ENCODE measurements at regions not wholly inside any gene's neighbourhood (a gene's known extent, or its start where the extent isn't known, plus 50 kb on each side); places are given as distances from the start of the nearest gene placed in this dataset.
"Not testable (repeated sequence)": the region's sequence is repeated elsewhere in the genome, so short reads cannot be mapped to it uniquely, and the experiment has no call there.

DNA sequence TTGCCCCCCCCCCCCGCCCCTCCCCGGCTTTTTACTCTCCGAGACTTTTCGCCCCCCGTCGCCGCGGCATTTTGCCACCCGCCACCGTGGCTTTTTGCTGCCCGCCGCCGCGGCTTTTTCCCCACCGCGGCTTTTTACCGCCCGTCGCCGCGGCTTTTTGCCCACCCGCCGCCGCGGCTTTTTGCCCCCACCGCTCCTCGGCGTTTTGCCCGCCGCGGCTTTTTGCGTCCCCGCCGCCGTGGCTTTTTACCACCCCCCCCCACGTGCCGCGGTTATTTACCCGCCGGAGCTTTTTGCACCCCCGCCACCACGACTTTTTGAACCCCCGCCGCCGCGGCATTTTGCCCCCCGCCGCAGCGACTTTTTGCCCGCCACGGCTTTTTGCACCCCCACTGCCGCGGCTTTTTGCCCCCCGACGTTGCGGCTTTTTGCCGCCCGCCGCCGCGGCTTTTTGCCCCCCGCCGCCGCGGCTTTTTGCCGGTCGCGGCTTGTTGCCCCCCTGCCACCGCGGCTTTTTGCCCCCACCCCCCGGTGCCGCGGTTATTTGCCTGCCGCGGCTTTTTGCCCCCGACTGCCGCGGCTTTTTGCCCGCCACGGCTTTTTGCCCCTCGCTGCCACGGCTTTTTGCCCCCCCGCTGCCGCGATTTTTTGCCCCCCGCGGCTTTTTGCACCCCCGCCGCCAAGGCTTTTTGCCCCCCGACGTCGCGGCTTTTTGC, 461.1 kb downstream of the ZNF33B start:
- no peak overlapping the region for H3K27ac Mint-ChIP-seq
- H3K4me1 Mint-ChIP-seq (ENCODE audit: low read depth): peaks cover 6% of the 10 kb centered on the region
- H3K27me3 Mint-ChIP-seq: peaks cover 58% of the 10 kb centered on the region
- peaks cover 12% of the 10 kb centered on the region for H3K9me3 Mint-ChIP-seq
- H3K4me3 Mint-ChIP-seq: no peak overlapping the region
- peaks cover 4% of the 10 kb centered on the region for H3K36me3 Mint-ChIP-seq (ENCODE audit: low read depth)

DNA sequence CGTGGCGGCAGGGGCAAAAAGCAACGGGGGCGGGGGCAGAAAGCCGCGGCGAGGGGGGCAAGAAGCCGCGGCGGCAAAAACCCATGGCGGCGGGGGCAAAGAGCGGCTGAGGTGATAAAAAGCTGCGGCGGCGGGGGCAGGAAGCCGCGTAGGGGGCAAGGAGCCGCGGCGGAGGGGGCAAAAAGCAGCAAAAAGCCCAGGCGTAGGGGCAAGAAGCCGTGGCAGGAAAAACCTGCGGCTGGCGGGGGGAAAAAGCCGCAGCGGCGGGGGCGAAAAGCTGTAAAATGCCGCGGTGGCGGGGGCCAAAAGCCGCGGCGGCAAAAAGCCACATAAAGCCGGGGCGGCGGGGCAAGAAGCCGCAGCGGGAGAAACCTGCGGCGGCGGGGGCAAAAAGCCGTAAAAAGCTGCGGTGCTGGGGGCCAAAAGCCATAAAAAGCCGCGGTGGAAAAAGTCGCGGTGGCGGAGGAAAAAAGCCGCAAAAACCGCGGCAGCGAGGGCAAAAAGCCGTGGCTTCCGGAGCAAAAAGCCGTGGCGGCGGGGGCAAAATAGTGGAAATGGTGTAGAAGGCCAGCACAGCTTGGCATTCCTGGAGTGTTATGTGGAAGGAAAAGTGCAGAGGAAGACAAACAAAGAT, 487.8 kb downstream of the ZNF33B start:
- no peak overlapping the region for H3K27ac Mint-ChIP-seq
- H3K4me3 Mint-ChIP-seq: no peak overlapping the region
- H3K36me3 Mint-ChIP-seq (ENCODE audit: low read depth): peaks cover 4% of the 10 kb centered on the region
- no peaks in the 10 kb centered on the region for H3K4me1 Mint-ChIP-seq (ENCODE audit: low read depth)
- peaks cover 12% of the 10 kb centered on the region for H3K9me3 Mint-ChIP-seq
- H3K27me3 Mint-ChIP-seq: peaks cover 3% of the 10 kb centered on the region

- Mint-ChIP-seq H3K9me3 (peaks cover 7% of the 10 kb centered on the region), H3K36me3 (ENCODE audit: low read depth) (peaks cover 4% of the 10 kb centered on the region)
Measured at GRCh38 chr10:42149722-42150427, 488.5 kb downstream of the ZNF33B start.

GRCh38 chr10:42149027-42149700, 489.2 kb downstream of the ZNF33B start:
- H3K9me3 Mint-ChIP-seq: peaks cover 12% of the 10 kb centered on the region
- peaks cover 4% of the 10 kb centered on the region for H3K36me3 Mint-ChIP-seq (ENCODE audit: low read depth)
- H3K4me3 Mint-ChIP-seq: no peak overlapping the region

More at GRCh38 chr10:42149722-42150427, 488.5 kb downstream of the ZNF33B start:
- Mint-ChIP-seq H3K27me3 (peaks cover 3% of the 10 kb centered on the region), H3K4me1 (ENCODE audit: low read depth) (no peaks in the 10 kb centered on the region), H3K4me3 (no peak overlapping the region), H3K27ac (no peak overlapping the region)

GRCh38 chr10:42146165-42146564, 492.2 kb downstream of the ZNF33B start:
- H3K4me3 Mint-ChIP-seq; H3K36me3 Mint-ChIP-seq (ENCODE audit: low read depth); H3K4me1 Mint-ChIP-seq (ENCODE audit: low read depth); H3K27me3 Mint-ChIP-seq; H3K27ac Mint-ChIP-seq: not testable (repeated sequence)
- H3K9me3 Mint-ChIP-seq: peaks cover 24% of the 10 kb centered on the region

More at GRCh38 chr10:42149027-42149700, 489.2 kb downstream of the ZNF33B start:
- no peaks in the 10 kb centered on the region for H3K4me1 Mint-ChIP-seq (ENCODE audit: low read depth)
- H3K27me3 Mint-ChIP-seq: peaks cover 3% of the 10 kb centered on the region
- no peak overlapping the region for H3K27ac Mint-ChIP-seq

- H3K4me3 Mint-ChIP-seq; H3K27me3 Mint-ChIP-seq; H3K4me1 Mint-ChIP-seq (ENCODE audit: low read depth); H3K36me3 Mint-ChIP-seq (ENCODE audit: low read depth); H3K27ac Mint-ChIP-seq: not testable (repeated sequence)
- peaks cover 12% of the 10 kb centered on the region for H3K9me3 Mint-ChIP-seq
Measured at GRCh38 chr10:42138023-42138422, 500.3 kb downstream of the ZNF33B start.

DNA sequence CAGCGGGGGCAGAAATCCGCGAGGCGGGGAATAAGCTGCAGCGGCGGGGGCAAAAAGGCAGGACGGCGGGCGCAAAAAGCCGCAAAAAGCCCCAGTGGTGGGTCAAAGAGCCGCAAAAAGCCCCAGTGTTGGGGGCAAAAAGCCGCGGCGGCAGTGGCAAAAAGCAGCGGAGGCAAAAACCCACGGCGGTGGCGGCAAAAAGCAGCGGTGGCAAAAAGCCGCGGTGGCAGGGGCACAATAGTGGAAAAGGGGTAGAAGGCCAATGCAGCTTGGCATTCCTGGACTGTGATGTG, 525.3 kb downstream of the ZNF33B start:
- Mint-ChIP-seq H3K27me3 (no peaks in the 10 kb centered on the region), H3K36me3 (ENCODE audit: low read depth) (no peaks in the 10 kb centered on the region), H3K9me3 (no peaks in the 10 kb centered on the region), H3K4me3 (no peak overlapping the region), H3K27ac (no peak overlapping the region), H3K4me1 (ENCODE audit: low read depth) (no peaks in the 10 kb centered on the region)

DNA sequence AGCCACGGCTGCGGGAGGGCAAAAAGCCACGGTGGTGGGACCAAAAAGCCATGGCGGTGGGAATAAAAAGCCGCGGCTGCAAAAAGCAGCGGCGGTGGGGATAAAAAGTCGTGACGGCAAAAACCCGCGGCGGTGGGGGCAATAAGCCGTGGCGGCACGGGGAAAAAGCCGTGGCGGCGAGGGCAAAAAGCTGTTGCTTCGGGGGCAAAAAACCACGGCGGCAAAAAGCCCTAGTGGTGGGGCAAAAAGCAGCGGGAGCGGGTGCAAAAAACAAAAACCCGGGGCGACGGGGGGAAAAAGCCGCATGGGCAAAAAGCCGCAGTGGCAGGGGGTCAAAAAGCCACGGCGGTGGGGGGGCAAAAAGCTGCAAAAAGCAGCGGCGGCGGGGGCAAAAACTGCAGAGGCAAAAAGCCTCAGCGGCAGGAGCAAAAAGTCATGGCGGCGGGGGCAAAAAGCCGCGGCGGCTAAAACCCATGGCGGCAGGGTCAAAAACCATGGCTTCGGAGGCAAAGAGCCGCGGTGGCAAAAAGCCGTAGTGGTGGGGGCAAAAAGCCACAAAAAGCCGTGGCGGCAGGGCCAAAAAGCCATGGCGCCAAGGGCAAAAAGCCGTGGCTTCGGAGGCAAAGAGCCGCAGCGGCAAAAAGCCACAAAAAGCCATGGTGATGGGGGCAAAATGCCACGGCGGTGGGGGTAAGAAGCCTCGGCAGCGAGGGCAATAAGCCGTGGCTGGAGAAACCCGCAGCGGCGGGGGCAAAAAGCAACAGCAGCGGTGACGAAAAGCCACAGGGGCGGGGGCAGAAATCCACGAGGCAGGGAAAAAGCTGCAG, 525.8 kb downstream of the ZNF33B start:
- Mint-ChIP-seq H3K9me3 (no peaks in the 10 kb centered on the region), H3K27me3 (no peaks in the 10 kb centered on the region), H3K27ac (no peak overlapping the region), H3K36me3 (ENCODE audit: low read depth) (no peaks in the 10 kb centered on the region), H3K4me3 (no peak overlapping the region), H3K4me1 (ENCODE audit: low read depth) (no peaks in the 10 kb centered on the region)

DNA sequence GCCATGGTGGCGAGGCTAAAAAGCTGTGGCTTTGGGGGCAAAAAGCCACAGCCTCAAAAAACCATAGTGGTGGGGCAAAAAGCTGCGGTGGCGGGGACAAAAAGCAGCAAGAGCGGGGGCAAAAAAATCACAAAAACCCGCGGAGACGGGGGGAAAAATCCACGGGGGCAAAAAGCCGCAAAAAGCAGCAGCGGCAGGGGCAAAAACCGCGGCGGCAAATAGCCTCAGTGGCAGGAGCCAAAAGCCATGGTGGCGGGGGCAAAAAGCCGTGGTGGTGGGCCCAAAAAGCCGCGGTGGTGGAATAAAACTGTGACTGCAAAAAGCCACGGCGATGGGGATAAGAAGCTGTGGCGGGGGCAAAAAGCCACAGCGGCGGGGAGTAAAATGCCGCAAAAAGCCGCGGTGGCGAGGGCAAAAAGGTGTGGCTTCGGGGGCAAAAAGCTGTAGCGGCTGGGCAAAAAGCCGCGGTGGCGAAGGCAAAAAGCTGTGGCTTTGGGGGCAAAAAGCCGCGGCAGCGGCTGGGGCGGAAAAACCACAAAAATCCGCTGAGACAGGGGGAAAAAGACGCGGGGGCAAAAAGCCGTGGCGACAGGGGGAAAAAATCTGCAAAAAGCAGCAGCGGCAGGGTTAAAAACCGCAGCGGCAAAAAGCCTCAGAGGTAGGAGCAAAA, 526.6 kb downstream of the ZNF33B start:
- Mint-ChIP-seq H3K36me3 (ENCODE audit: low read depth) (no peaks in the 10 kb centered on the region), H3K9me3 (no peaks in the 10 kb centered on the region), H3K27me3 (no peaks in the 10 kb centered on the region), H3K27ac (no peak overlapping the region), H3K4me3 (no peak overlapping the region), H3K4me1 (ENCODE audit: low read depth) (no peaks in the 10 kb centered on the region)

DNA sequence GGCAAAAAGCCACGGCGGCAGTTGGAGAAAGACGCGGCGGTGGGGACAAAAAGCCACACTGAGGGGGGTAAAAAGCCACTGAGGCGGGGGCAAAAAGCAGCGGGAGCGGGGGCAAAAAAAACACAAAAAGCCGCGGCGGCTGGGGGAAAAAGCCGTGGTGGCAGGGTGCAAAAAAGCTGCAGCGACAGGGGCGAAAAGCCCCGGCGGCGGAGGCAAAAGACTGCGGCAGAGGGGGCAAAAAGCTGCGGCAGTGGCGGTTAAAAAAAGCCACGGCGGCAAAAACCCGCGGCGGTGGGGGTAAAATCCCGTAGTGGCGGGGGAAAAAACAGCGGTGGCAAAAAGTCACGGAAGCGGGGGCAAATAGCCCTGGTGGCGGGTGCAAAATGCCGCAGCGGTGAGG, 527.3 kb downstream of the ZNF33B start:
- no peaks in the 10 kb centered on the region for H3K4me1 Mint-ChIP-seq (ENCODE audit: low read depth)
- no peak overlapping the region for H3K27ac Mint-ChIP-seq
- H3K27me3 Mint-ChIP-seq: no peaks in the 10 kb centered on the region
- H3K36me3 Mint-ChIP-seq (ENCODE audit: low read depth): no peaks in the 10 kb centered on the region
- no peak overlapping the region for H3K4me3 Mint-ChIP-seq
- peaks cover 4% of the 10 kb centered on the region for H3K9me3 Mint-ChIP-seq
